ENCODE measurements at regions not wholly inside any gene's neighbourhood (a gene's known extent, or its start where the extent isn't known, plus 50 kb on each side); places are given as distances from the start of the nearest gene placed in this dataset.

DNA sequence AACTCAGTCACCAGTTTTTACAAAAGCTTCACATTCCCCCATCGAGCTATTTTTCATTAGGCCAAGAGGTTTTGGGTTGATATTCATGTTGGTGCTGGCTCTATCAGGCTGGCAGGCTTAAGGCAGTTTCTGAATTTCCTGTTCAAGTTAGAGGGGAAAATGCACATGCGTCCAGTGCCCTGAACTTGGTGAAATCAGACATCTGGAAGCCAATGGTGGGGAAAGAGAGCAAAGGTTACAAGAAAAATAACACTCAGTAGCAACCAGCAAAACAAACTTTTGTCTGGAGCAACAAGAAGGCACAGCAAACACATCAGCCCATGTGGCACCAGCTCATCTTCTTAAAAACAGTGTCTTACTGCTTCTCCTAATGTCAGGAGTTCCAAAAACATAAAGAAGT is 155.6 kb upstream of the TSC22D2 start (continued):
- TF ChIP-seq, protein P1, sequence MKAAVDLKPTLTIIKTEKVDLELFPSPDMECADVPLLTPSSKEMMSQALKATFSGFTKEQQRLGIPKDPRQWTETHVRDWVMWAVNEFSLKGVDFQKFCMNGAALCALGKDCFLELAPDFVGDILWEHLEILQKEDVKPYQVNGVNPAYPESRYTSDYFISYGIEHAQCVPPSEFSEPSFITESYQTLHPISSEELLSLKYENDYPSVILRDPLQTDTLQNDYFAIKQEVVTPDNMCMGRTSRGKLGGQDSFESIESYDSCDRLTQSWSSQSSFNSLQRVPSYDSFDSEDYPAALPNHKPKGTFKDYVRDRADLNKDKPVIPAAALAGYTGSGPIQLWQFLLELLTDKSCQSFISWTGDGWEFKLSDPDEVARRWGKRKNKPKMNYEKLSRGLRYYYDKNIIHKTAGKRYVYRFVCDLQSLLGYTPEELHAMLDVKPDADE (conservative IDR thresholded peaks at IDR 0.05; ENCODE audit: control insufficient read depth, low read depth, low read length) = no peak
- no peak for TF ChIP-seq CBX8 (IDR thresholded peaks at IDR 0.05; ENCODE audit: borderline replicate concordance, extremely low read depth, low read depth, low read length, poor library complexity, severe bottlenecking)
- no peak for TF ChIP-seq HDAC6 (IDR thresholded peaks at IDR 0.05; ENCODE audit: low read depth, low read length)
- TF ChIP-seq LEF1 (IDR thresholded peaks at IDR 0.05) = no peak
- TF ChIP-seq ZNF551 (CRISPR knock-in tag; IDR thresholded peaks at IDR 0.05) = no peak
- no peak for TF ChIP-seq ZNF778 (CRISPR knock-in tag; IDR thresholded peaks at IDR 0.05)

DNA sequence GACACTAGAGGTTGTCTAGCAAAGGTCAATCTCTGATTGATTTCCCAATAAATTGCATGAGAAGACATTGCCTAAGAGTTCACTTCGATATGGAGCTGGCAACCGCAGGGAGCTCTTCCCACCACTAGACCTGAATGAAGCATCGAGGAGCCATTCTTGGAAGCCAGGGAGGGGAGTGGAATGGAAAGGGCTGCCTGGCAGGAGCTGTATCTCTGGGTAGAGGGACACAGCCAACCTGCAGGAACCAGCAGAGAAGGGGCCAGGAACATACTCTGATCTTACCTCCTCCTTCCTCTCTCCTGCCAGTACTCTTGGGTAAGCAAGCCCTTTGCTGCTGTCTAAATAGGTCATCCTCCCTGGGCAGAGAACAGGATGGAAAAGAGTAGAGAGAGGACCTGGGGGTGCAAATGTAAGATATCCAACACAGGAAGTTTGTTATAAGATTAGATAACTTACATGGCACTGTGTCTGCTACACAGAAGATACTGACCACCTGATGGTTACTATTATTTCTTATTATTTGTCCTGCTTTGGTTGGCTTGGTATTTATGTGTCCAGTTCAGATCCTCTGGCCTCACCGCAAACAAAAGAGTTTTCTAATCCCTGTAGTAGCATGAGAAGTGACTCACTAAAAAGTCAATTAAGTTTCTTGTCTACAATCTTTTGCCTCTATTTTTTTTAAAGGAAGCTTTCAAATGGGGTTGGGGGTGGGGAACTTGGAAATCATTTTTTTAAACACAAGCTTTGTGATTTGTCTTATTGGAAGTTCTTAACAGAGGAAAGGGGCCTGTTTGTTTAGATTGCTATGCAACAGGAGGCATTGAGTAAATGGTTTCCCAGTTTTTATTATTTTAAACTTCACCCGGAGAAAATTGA is 156.7 kb upstream of the TSC22D2 start:
- no peaks in the 10 kb centered on the region for H3K9me3 ChIP-seq (replicated peaks; ENCODE audit: control insufficient read depth, insufficient read depth, low read depth, low read length)
- H2AFZ ChIP-seq (ENCODE audit: low read depth, low read length) = peak overlapping the region; percentile 14; the same call in 1 of the 2 replicates
- in situ Hi-C loops (cut with MboI) (no loop called here), intact Hi-C loops (cut with micrococcal nuclease) (no loop called here)
- H3K4me3 ChIP-seq = no peak overlapping the region
- no peaks in the 10 kb centered on the region for H3K9me1 ChIP-seq (ENCODE audit: control insufficient read depth, insufficient read depth, low read length)
- BruUV-seq (replicated peaks) = no TSS peak
- FAIRE-seq (no peak), DNase-seq (ENCODE audit: extremely low read depth in 1 of 4, low spot score in 3 of 4) (no peak), ATAC-seq (peak; percentile 39; the same call in 1 of the 3 replicates)
- no peak overlapping the region for H3K27ac ChIP-seq (ENCODE audit: extremely low read depth, low read depth, low read length)
- H3K27me3 ChIP-seq (ENCODE audit: control insufficient read depth in 2 of 2, insufficient read depth in 2 of 2, low read length in 2 of 2) = peaks cover 4 to 7% of the 10 kb centered on the region in 2 experiments; a peak in 3 of 5 replicates
- POLR2A ChIA-PET = interaction anchor here (0.6 to 1.2 kb wide), 5 partner anchors 9 to 84 kb away, joined by 3 to 6 read pairs (median 3); no protein-coding TSS in a partner anchor
- WGBS (ENCODE audit: insufficient coverage, low coverage, missing lambda C conversion rate) = 18% methylated on average over 5 of the region's 5 CpGs
- no peaks in the 10 kb centered on the region for H4K20me1 ChIP-seq (replicated peaks; ENCODE audit: control insufficient read depth, insufficient read depth, low read length)
- no peaks in the 10 kb centered on the region for H3K79me2 ChIP-seq (ENCODE audit: control insufficient read depth, insufficient read depth, low read length)
- H3K36me3 ChIP-seq (ENCODE audit: control insufficient read depth, insufficient read depth, low read length) = no peaks in the 10 kb centered on the region
- H3K9ac ChIP-seq (ENCODE audit: insufficient read depth in 1 of 2, low read depth in 2 of 2, low read length in 2 of 2) = peak overlapping the region in 1 of 2 experiments; percentile 14; a peak in 1 of 4 replicates
- no peak overlapping the region; the same call in 1 of the 2 replicates for H3K4me2 ChIP-seq (ENCODE audit: insufficient read depth, low read length)
- CTCF ChIA-PET (ENCODE audit: low intra/inter-chr PET ratio) = no interaction called here
- peaks cover 0 to 6% of the 10 kb centered on the region in 2 experiments; a peak in 3 of 5 replicates for H3K4me1 ChIP-seq (replicated peaks in 1 of 2; ENCODE audit: control insufficient read depth in 2 of 2, insufficient read depth in 2 of 2, low read length in 2 of 2)
- TF ChIP-seq, protein P2, sequence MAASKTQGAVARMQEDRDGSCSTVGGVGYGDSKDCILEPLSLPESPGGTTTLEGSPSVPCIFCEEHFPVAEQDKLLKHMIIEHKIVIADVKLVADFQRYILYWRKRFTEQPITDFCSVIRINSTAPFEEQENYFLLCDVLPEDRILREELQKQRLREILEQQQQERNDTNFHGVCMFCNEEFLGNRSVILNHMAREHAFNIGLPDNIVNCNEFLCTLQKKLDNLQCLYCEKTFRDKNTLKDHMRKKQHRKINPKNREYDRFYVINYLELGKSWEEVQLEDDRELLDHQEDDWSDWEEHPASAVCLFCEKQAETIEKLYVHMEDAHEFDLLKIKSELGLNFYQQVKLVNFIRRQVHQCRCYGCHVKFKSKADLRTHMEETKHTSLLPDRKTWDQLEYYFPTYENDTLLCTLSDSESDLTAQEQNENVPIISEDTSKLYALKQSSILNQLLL (CRISPR knock-in tag; IDR thresholded peaks at IDR 0.05; ENCODE audit: borderline replicate concordance) = no peak
- TF ChIP-seq HDAC1 (IDR thresholded peaks at IDR 0.05) = no peak
- TF ChIP-seq YBX1 (IDR thresholded peaks at IDR 0.05) = no peak
- no peak for TF ChIP-seq MEIS2 (IDR thresholded peaks at IDR 0.05; ENCODE audit: partially characterized antibody)
- TF ChIP-seq RAD51 (IDR thresholded peaks at IDR 0.05; ENCODE audit: borderline replicate concordance, low read depth) = no peak
- TF ChIP-seq XRCC4 (IDR thresholded peaks at IDR 0.05; ENCODE audit: extremely low read depth, insufficient read depth, insufficient read length) = no peak
- TF ChIP-seq DDX20 (tag; IDR thresholded peaks at IDR 0.05; ENCODE audit: low read depth) = no peak
- peak; percentile 60 for TF ChIP-seq CBFA2T3 (IDR thresholded peaks at IDR 0.05)
- no peak for TF ChIP-seq ZSCAN32 (CRISPR knock-in tag; IDR thresholded peaks at IDR 0.05)
- no peak for TF ChIP-seq ZNF764 (CRISPR knock-in tag; IDR thresholded peaks at IDR 0.05; ENCODE audit: low read depth)
- TF ChIP-seq PYGO2 (tag; IDR thresholded peaks at IDR 0.05) = no peak
- TF ChIP-seq ZNF146 (CRISPR knock-in tag; IDR thresholded peaks at IDR 0.05; ENCODE audit: unreplicated experiment) = no peak
- TF ChIP-seq BMI1 (IDR thresholded peaks at IDR 0.05; ENCODE audit: low read length) = no peak
- TF ChIP-seq ZC3H11A (IDR thresholded peaks at IDR 0.05; ENCODE audit: low read depth, low read length) = no peak
